ENCODE measurements at regions not wholly inside any gene's neighbourhood (a gene's known extent, or its start where the extent isn't known, plus 50 kb on each side); places are given as distances from the start of the nearest gene placed in this dataset.

DNA sequence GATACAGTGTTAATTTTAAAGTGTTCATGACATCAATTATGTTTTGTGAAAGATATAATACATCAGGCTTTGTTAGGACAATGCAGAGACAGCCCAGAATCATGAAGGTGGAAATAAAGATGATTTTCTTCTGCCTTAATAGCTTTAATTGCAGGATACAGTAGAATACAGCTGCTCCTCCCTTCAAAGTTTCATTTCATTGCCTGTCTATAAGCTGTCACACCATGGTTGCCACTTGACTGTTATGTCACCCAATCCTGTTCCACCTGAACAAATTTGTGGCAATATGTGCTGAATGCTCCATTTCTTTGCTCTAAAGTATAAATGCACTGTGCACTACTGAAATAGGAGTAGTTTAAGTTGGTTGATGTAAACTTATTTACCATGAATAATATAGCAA is 537.8 kb upstream of the ROBO2 start:
- no peak for TF ChIP-seq POLR2A (IDR thresholded peaks at IDR 0.05)
- TF ChIP-seq, protein P1, sequence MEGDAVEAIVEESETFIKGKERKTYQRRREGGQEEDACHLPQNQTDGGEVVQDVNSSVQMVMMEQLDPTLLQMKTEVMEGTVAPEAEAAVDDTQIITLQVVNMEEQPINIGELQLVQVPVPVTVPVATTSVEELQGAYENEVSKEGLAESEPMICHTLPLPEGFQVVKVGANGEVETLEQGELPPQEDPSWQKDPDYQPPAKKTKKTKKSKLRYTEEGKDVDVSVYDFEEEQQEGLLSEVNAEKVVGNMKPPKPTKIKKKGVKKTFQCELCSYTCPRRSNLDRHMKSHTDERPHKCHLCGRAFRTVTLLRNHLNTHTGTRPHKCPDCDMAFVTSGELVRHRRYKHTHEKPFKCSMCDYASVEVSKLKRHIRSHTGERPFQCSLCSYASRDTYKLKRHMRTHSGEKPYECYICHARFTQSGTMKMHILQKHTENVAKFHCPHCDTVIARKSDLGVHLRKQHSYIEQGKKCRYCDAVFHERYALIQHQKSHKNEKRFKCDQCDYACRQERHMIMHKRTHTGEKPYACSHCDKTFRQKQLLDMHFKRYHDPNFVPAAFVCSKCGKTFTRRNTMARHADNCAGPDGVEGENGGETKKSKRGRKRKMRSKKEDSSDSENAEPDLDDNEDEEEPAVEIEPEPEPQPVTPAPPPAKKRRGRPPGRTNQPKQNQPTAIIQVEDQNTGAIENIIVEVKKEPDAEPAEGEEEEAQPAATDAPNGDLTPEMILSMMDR (IDR thresholded peaks at IDR 0.05), result no peak
- H3K4me3 ChIP-seq, result no peak overlapping the region
- peaks cover 0 to 2% (median 0%) of the 10 kb centered on the region in 12 donors for H3K9me3 ChIP-seq
- no peaks in the 10 kb centered on the region for H3K36me3 ChIP-seq
- H3K27ac ChIP-seq, result no peak overlapping the region
- intact Hi-C loops (cut with DNase I), result loop anchor here in 1 of 10 donors (10.0 kb wide), 1 partner anchor 63 kb away; no protein-coding TSS in a partner anchor
- DNase-seq (no peak), ATAC-seq (no peak)
- no peaks in the 10 kb centered on the region for H3K4me1 ChIP-seq
- H3K27me3 ChIP-seq, result no peaks in the 10 kb centered on the region

DNA sequence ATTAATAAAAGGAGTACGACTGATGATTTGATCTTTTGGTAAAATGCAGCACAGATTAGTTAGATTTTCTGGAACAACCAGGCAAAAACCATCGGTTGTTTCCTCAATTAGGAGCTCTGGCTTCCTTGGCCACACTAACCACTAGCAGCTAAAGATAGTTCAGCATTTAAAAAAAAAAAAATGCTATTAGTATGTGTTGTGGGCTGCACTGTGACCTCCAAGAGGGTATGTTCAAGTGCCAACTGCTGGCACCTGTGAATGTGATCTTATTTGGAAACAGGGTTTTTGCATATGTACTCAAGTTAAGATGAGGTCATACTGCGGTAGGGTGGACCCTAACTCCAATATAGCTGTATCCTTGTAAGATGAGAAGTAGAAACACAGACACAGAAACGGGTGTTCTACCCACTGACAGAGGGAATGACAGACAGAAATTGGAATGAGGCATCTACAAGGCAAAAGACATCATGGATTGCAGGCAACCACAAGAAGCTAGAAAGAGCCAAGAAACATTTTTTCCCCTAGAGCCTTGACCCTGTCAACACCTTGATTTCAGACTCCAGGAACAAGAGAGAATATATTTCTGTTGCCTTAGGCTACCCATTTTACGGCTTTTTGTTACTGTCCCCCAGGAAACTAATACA is 534.6 kb upstream of the ROBO2 start:
- peaks cover 0 to 5% (median 0%) of the 10 kb centered on the region in 12 donors for H3K4me1 ChIP-seq
- peak in 1 of 4 donors; percentile 41 for ATAC-seq
- H3K27me3 ChIP-seq, result no peaks in the 10 kb centered on the region
- no peak for DNase-seq
- intact Hi-C loops (cut with DNase I), result loop anchor here in 1 of 10 donors (10.0 kb wide), 1 partner anchor 59 kb away; no protein-coding TSS in a partner anchor
- peaks cover 0 to 2% (median 0%) of the 10 kb centered on the region in 12 donors for H3K9me3 ChIP-seq
- 51 to 61% (median 56%) methylated on average over 5 of the region's 5 CpGs for WGBS, 4 donors
- H3K4me3 ChIP-seq, result no peak overlapping the region
- H3K36me3 ChIP-seq, result no peaks in the 10 kb centered on the region
- no peak overlapping the region for H3K27ac ChIP-seq
- TF ChIP-seq, protein P1 (IDR thresholded peaks at IDR 0.05), result no peak
- no peak for TF ChIP-seq POLR2A (IDR thresholded peaks at IDR 0.05)

DNA sequence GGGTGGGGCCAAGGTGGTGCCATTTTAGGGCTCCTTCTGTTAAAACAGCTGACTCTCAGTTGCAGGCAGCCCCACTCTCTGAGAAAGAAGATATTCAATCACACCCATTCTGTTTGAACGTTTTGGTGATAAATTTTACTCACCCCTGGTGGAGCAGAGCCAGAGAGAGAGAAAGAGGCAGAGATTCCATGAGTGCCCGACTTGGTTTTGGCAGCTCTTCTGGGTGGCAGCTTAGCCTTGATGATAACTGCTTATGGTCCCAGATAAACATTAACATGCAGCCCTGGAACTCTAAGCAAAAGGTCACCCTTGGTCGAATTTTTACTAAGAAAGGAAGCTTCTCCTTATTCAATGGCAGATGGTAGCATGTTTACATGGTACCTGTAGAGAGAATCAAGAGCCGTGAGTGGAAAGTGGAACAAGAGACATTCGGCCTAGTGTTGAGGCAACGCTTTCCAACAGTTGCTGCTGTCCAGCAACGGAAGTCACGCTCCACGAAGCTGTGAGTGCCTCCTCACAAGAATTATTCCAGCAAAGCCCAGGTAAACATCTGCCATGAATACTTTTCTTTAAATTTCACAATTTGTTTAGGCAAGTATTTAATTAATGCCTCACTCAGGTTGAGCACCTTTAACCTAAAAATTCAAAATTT is 530.6 kb upstream of the ROBO2 start:
- Histone ChIP-seq H3K27me3 (no peaks in the 10 kb centered on the region), H3K36me3 (no peaks in the 10 kb centered on the region), H3K27ac (no peak overlapping the region), H3K4me3 (no peak overlapping the region), H3K9me3 (peaks cover 0 to 2% (median 0%) of the 10 kb centered on the region in 12 donors), H3K4me1 (peaks cover 0 to 5% (median 0%) of the 10 kb centered on the region in 12 donors)
- TF ChIP-seq, protein P1 (IDR thresholded peaks at IDR 0.05), result no peak
- no peak for TF ChIP-seq POLR2A (IDR thresholded peaks at IDR 0.05)
- peak in 4 of 5 donors; percentile 16 to 37 (median 21) for DNase-seq
- WGBS, 4 donors, result 40 to 55% (median 41%) methylated on average over 9 of the region's 9 CpGs
- intact Hi-C loops (cut with DNase I), result loop anchor here in 1 of 10 donors (10.0 kb wide), 1 partner anchor 55 kb away; no protein-coding TSS in a partner anchor
- peak; percentile 76 to 93 (median 82) for ATAC-seq

DNA sequence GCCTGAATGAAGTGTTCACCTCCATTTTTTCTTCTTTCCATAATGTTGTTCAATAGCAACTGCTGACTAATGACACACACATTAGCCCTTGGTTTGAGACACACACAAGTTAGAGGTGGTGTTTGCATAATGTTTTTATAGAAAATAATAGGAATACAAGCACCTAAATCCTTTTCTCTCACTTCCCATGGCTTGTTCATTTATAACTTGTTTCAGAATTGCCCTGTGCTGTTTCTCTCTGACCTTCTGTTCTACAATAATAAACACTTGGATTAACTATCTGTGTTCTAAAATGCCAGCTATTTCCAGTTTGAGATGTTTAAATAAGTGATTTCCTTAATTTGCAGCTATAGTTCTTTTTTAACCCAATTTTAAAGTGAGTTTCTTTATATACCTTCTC is 525.1 kb upstream of the ROBO2 start:
- intact Hi-C loops (cut with DNase I), result no loop called here
- H3K27ac ChIP-seq, result no peak overlapping the region
- no peaks in the 10 kb centered on the region for H3K9me3 ChIP-seq
- H3K4me1 ChIP-seq, result no peaks in the 10 kb centered on the region
- no peaks in the 10 kb centered on the region for H3K27me3 ChIP-seq
- DNase-seq, result no peak
- H3K36me3 ChIP-seq, result no peaks in the 10 kb centered on the region
- H3K4me3 ChIP-seq, result no peak overlapping the region
- TF ChIP-seq, protein P1 (IDR thresholded peaks at IDR 0.05), result no peak
- TF ChIP-seq POLR2A (IDR thresholded peaks at IDR 0.05), result no peak
- ATAC-seq, result no peak
